ENCODE measurements at regions not wholly inside any gene's neighbourhood (a gene's known extent, or its start where the extent isn't known, plus 50 kb on each side); places are given as distances from the start of the nearest gene placed in this dataset.

- H2AFZ ChIP-seq (ENCODE audit: control insufficient read depth, low read depth, low read length) = no peak overlapping the region
- 52% methylated on average over 1 of the region's 1 CpG for WGBS (ENCODE audit: insufficient coverage, insufficient replicate concordance, low lambda C conversion rate, missing lambda C conversion rate)
- no peak for ATAC-seq
Observed at GRCh38 chr4:162878096-162878495, 288.6 kb downstream of the NAF1 start.

GRCh38 chr4:162874748-162875147 lies 291.9 kb downstream of the NAF1 start:
- ATAC-seq (no peak), DNase-seq (ENCODE audit: low read depth, low spot score) (no peak), FAIRE-seq (no peak)
- Histone ChIP-seq H3K27ac (ENCODE audit: control insufficient read depth, insufficient read depth) (no peak overlapping the region), H3K36me3 (ENCODE audit: control insufficient read depth in 2 of 2, insufficient read depth in 2 of 2, low read length in 1 of 2) (no peaks in the 10 kb centered on the region), H3K79me2 (ENCODE audit: control insufficient read depth, insufficient read depth, low read length) (no peaks in the 10 kb centered on the region), H3K27me3 (replicated peaks in 1 of 2; ENCODE audit: control insufficient read depth in 2 of 2, insufficient read depth in 2 of 2, low read length in 1 of 2) (no peaks in the 10 kb centered on the region), H3K4me1 (ENCODE audit: control insufficient read depth, insufficient read depth, low read length) (no peaks in the 10 kb centered on the region), H3K9ac (ENCODE audit: control insufficient read depth, insufficient read depth, low read length) (no peak overlapping the region), H4K20me1 (ENCODE audit: control insufficient read depth, insufficient read depth) (no peaks in the 10 kb centered on the region), H3K4me2 (ENCODE audit: control insufficient read depth, insufficient read depth) (no peak overlapping the region), H2AFZ (ENCODE audit: control insufficient read depth, low read depth, low read length) (no peak overlapping the region), H3K9me3 (replicated peaks; ENCODE audit: control insufficient read depth, insufficient read depth, low read length) (no peaks in the 10 kb centered on the region), H3K4me3 (no peak overlapping the region)
- ChIA-PET CTCF (no interaction called here), POLR2A (no interaction called here), RAD21 (ENCODE audit: unreplicated experiment) (no interaction called here), SMC1A (ENCODE audit: uncharacterized antibody, unreplicated experiment) (no interaction called here)
- TF ChIP-seq MEF2B (IDR thresholded peaks at IDR 0.05; ENCODE audit: partially characterized antibody, poor library complexity, severe bottlenecking) = no peak
- 20% methylated on average over 2 of the region's 2 CpGs for WGBS (ENCODE audit: insufficient coverage, insufficient replicate concordance, low lambda C conversion rate, missing lambda C conversion rate)
- in situ Hi-C loops (cut with MboI) (no loop called here), intact Hi-C loops (cut with micrococcal nuclease; ENCODE audit: unreplicated experiment) (no loop called here)
- no TSS peak for BruUV-seq (replicated peaks)

More at GRCh38 chr4:162878096-162878495, 288.6 kb downstream of the NAF1 start:
- H3K79me2 ChIP-seq (ENCODE audit: control insufficient read depth, insufficient read depth, low read length) = no peaks in the 10 kb centered on the region
- intact Hi-C loops (cut with micrococcal nuclease; ENCODE audit: unreplicated experiment) (no loop called here), in situ Hi-C loops (cut with MboI) (no loop called here)
- H3K4me1 ChIP-seq (ENCODE audit: control insufficient read depth, insufficient read depth, low read length) = no peaks in the 10 kb centered on the region
- no peak for DNase-seq (ENCODE audit: low read depth, low spot score)
- no TSS peak for BruUV-seq (replicated peaks)
- no peaks in the 10 kb centered on the region for H3K9me3 ChIP-seq (replicated peaks; ENCODE audit: control insufficient read depth, insufficient read depth, low read length)
- TF ChIP-seq ATF3 (IDR thresholded peaks at IDR 0.05; ENCODE audit: borderline replicate concordance, extremely low read depth, low read depth, low read length) (no peak), NR2C1 (IDR thresholded peaks at IDR 0.05) (no peak), BCL11A (IDR thresholded peaks at IDR 0.05; ENCODE audit: low read depth, low read length) (no peak), SMARCA5 (IDR thresholded peaks at IDR 0.05) (no peak), WRNIP1 (IDR thresholded peaks at IDR 0.05; ENCODE audit: borderline replicate concordance, low read depth, low read length) (no peak), EED (IDR thresholded peaks at IDR 0.05; ENCODE audit: low read depth) (no peak), ZNF622 (IDR thresholded peaks at IDR 0.05) (no peak), KDM1A (IDR thresholded peaks at IDR 0.05; ENCODE audit: borderline replicate concordance) (no peak)
- H3K27me3 ChIP-seq (replicated peaks in 1 of 2; ENCODE audit: control insufficient read depth in 2 of 2, insufficient read depth in 2 of 2, low read length in 1 of 2) = no peaks in the 10 kb centered on the region
- H3K4me2 ChIP-seq (ENCODE audit: control insufficient read depth, insufficient read depth) = no peak overlapping the region
- H3K36me3 ChIP-seq (ENCODE audit: control insufficient read depth in 2 of 2, insufficient read depth in 2 of 2, low read length in 1 of 2) = no peaks in the 10 kb centered on the region
- H3K9ac ChIP-seq (ENCODE audit: control insufficient read depth, insufficient read depth, low read length) = no peak overlapping the region
- FAIRE-seq = no peak
- ChIA-PET CTCF (no interaction called here), POLR2A (no interaction called here), SMC1A (ENCODE audit: uncharacterized antibody, unreplicated experiment) (interaction anchor here (1.1 kb wide), 1 partner anchor 14 kb away, joined by 5 read pairs; no protein-coding TSS in a partner anchor), RAD21 (ENCODE audit: unreplicated experiment) (no interaction called here)
- H3K4me3 ChIP-seq = no peak overlapping the region
- no peak overlapping the region for H3K27ac ChIP-seq (ENCODE audit: control insufficient read depth, insufficient read depth)
- H4K20me1 ChIP-seq (ENCODE audit: control insufficient read depth, insufficient read depth) = no peaks in the 10 kb centered on the region

Measured in GM12878 (cell line).